H9 (cell line): ENCODE measurements at regions not wholly inside any gene's neighbourhood (a gene's known extent, or its start where the extent isn't known, plus 50 kb on each side); places are given as distances from the start of the nearest gene placed in this dataset.

Source experiments
- DNase-seq: peaks from one replicate; pipeline ENCODE4 v3.0.0-alpha.2; 2017
- H2AFZ ChIP-seq: one replicate; pipeline ENCODE4 v1.6.1; 2013; ENCODE audit warnings: mild to moderate bottlenecking, low read length, control low read depth, moderate library complexity
- H2AK5ac ChIP-seq: 2 replicates; pipeline ENCODE4 v1.6.1; 2013; ENCODE audit warnings: low read length, control low read depth, mixed read lengths; ENCODE audit not compliant: insufficient read length
- H2BK120ac ChIP-seq: one replicate; pipeline ENCODE4 v1.6.1; 2013; ENCODE audit warnings: low read depth, mild to moderate bottlenecking, low read length, control low read depth, inconsistent platforms; ENCODE audit not compliant: poor library complexity, severe bottlenecking
- H2BK12ac ChIP-seq: 2 replicates; pipeline ENCODE4 v1.6.1; 2013; ENCODE audit warnings: low read length, control low read depth, mixed read lengths, low read depth; ENCODE audit not compliant: insufficient read length
- H2BK15ac ChIP-seq: 2 replicates; pipeline ENCODE4 v1.6.1; 2013; ENCODE audit warnings: low read depth, low read length, control low read depth
- H2BK20ac ChIP-seq: one replicate; pipeline ENCODE4 v1.6.1; 2013; ENCODE audit warnings: low read depth, mild to moderate bottlenecking, low read length, control low read depth, inconsistent platforms; ENCODE audit not compliant: poor library complexity, severe bottlenecking
- H2BK5ac ChIP-seq: 2 replicates; pipeline ENCODE4 v1.6.1; 2013; ENCODE audit warnings: low read length, control low read depth, mixed read lengths; ENCODE audit not compliant: insufficient read length
- H3K14ac ChIP-seq: 2 replicates; pipeline ENCODE4 v1.6.1; 2013; ENCODE audit warnings: low read length, control low read depth; ENCODE audit not compliant: insufficient read depth
- H3K18ac ChIP-seq: 2 replicates; pipeline ENCODE4 v1.6.1; 2013; ENCODE audit warnings: low read depth, mild to moderate bottlenecking, mixed read lengths, low read length, control low read depth; ENCODE audit not compliant: insufficient read length
- H3K23ac ChIP-seq: 2 replicates; pipeline ENCODE4 v1.6.1; 2013; ENCODE audit warnings: low read length, control low read depth, mixed read lengths, low read depth; ENCODE audit not compliant: insufficient read length
- H3K23me2 ChIP-seq: 2 replicates; pipeline ENCODE4 v1.6.1; 2013; ENCODE audit warnings: low read depth, mild to moderate bottlenecking, mixed read lengths, low read length, control low read depth; ENCODE audit not compliant: insufficient read length, poor library complexity, severe bottlenecking
- H3K27ac ChIP-seq: 2 replicates; pipeline ENCODE4 v1.5.1; 2013; ENCODE audit warnings: low read length, control low read depth, mixed read lengths, low read depth; ENCODE audit not compliant: insufficient read length
- H3K27me3 ChIP-seq: 2 replicates; pipeline ENCODE4 v1.6.1; 2013; ENCODE audit warnings: low read length, control low read depth, inconsistent platforms; ENCODE audit not compliant: insufficient read depth
- H3K4ac ChIP-seq: 2 replicates; pipeline ENCODE4 v1.6.1; 2013; ENCODE audit warnings: low read depth, mild to moderate bottlenecking, control low read depth, inconsistent platforms, low read length, moderate library complexity
- H3K4me1 ChIP-seq: 2 replicates; pipeline ENCODE4 v1.6.1; 2013; ENCODE audit warnings: low read length, control low read depth, inconsistent platforms; ENCODE audit not compliant: insufficient read depth
- H3K4me2 ChIP-seq: 2 replicates; pipeline ENCODE4 v1.6.1; 2013; ENCODE audit warnings: low read length, control low read depth, mixed read lengths; ENCODE audit not compliant: insufficient read length, insufficient read depth
- H3K56ac ChIP-seq: 2 replicates; pipeline ENCODE4 v1.6.1; 2013; ENCODE audit warnings: low read depth, mild to moderate bottlenecking, mixed read lengths, low read length, control low read depth; ENCODE audit not compliant: insufficient read length
- H3K79me1 ChIP-seq: 2 replicates; pipeline ENCODE4 v1.6.1; 2013; ENCODE audit warnings: low read depth, mild to moderate bottlenecking, moderate library complexity, low read length, control low read depth, inconsistent platforms; ENCODE audit not compliant: insufficient read depth, poor library complexity, severe bottlenecking
- H3K79me2 ChIP-seq: 2 replicates; pipeline ENCODE4 v1.6.1; 2013; ENCODE audit warnings: low read length, control low read depth, inconsistent platforms; ENCODE audit not compliant: insufficient read depth
- H3K9ac ChIP-seq: 2 replicates; pipeline ENCODE4 v1.6.1; 2013; ENCODE audit warnings: low read length, control low read depth, mixed read lengths; ENCODE audit not compliant: insufficient read length; ENCODE audit errors: extremely low read depth
- H3K9me3 ChIP-seq: one replicate; pipeline ENCODE4 v1.6.1; 2013; ENCODE audit warnings: low read depth, low read length, inconsistent platforms; ENCODE audit not compliant: control insufficient read depth
- H3T11ph ChIP-seq: one replicate; pipeline ENCODE4 v1.6.1; 2013; ENCODE audit warnings: mild to moderate bottlenecking, low read length, control low read depth, inconsistent platforms
- H4K20me1 ChIP-seq: one replicate; pipeline ENCODE4 v1.6.1; 2013; ENCODE audit not compliant: control insufficient read depth, insufficient read length, insufficient read depth
- H4K5ac ChIP-seq: 2 replicates; pipeline ENCODE4 v1.6.1; 2013; ENCODE audit warnings: low read depth, mild to moderate bottlenecking, mixed read lengths, low read length, control low read depth; ENCODE audit not compliant: insufficient read length
- H4K8ac ChIP-seq: replicated peaks from 2 replicates; pipeline ENCODE4 v1.6.1; 2013; ENCODE audit warnings: low read length, control low read depth, mixed read lengths, low read depth; ENCODE audit not compliant: insufficient read length
- H4K91ac ChIP-seq: 2 replicates; pipeline ENCODE4 v1.6.1; 2013; ENCODE audit warnings: low read depth, mild to moderate bottlenecking, moderate library complexity, mixed read lengths, low read length, control low read depth; ENCODE audit not compliant: insufficient read length
- H3K27ac Mint-ChIP-seq, 3 experiments: 2 replicates in 2 of 3; 3 replicates in 1 of 3; pipeline ENCODE4 v1.8.0; 2020 to 2021; ENCODE audit warnings: mixed read lengths in 3 of 3, mild to moderate bottlenecking in 1 of 3, moderate library complexity in 1 of 3
- H3K27me3 Mint-ChIP-seq: 2 replicates; pipeline ENCODE4 v1.8.0; 2021; ENCODE audit warnings: low read depth, mild to moderate bottlenecking, moderate library complexity, mixed read lengths
- H3K36me3 Mint-ChIP-seq, 3 experiments: 2 replicates in 2 of 3; 3 replicates in 1 of 3; pipeline ENCODE4 v1.8.0; 2020 to 2021; ENCODE audit warnings: low read depth in 3 of 3, mixed read lengths in 3 of 3; ENCODE audit not compliant: insufficient read depth in 1 of 3
- H3K4me1 Mint-ChIP-seq, 2 experiments: 2 replicates each; pipeline ENCODE4 v1.8.0; 2020; ENCODE audit warnings: mixed read lengths in 2 of 2
- H3K4me3 Mint-ChIP-seq, 2 experiments: 2 replicates in 1 of 2; 3 replicates in 1 of 2; pipeline ENCODE4 v1.8.0; 2020 to 2021; ENCODE audit warnings: mild to moderate bottlenecking in 2 of 2, mixed read lengths in 2 of 2, moderate library complexity in 1 of 2
- H3K9me3 Mint-ChIP-seq, 2 experiments: 2 replicates in 1 of 2; 3 replicates in 1 of 2; pipeline ENCODE4 v1.8.0; 2020; ENCODE audit warnings: mild to moderate bottlenecking in 2 of 2, mixed read lengths in 2 of 2, moderate library complexity in 1 of 2
- CTCF ChIP-seq: fragments of 200-600 bp; sonication (generic); conservative IDR thresholded peaks from 3 replicates; pipeline ENCODE4 v1.8.0; 2021; ENCODE audit warnings: antibody characterized with exemption, mild to moderate bottlenecking
- WGBS: extraction: QIAGEN DNeasy Blood & Tissue Kit; methylation state at CpG from one replicate; pipeline ENCODE4 v1.1.7; 2013; ENCODE audit warnings: missing lambda C conversion rate, low lambda C conversion rate, mixed read lengths; ENCODE audit not compliant: insufficient read length; ENCODE audit errors: extremely low coverage; 5-methylcytosine and 5-hydroxymethylcytosine counted together

GRCh38 chr2:105540642-105541041 lies 141.8 kb upstream of the FHL2 start:
- peaks cover 0 to 8% of the 10 kb centered on the region in 2 experiments; a peak in 3 of 4 replicates for H3K4me1 Mint-ChIP-seq
- Histone ChIP-seq H3K56ac (no peak overlapping the region), H3K4me1 (no peaks in the 10 kb centered on the region), H2BK15ac (no peak overlapping the region), H3K18ac (no peak overlapping the region), H3T11ph (no peak overlapping the region), H4K5ac (no peak overlapping the region), H2BK5ac (no peak overlapping the region), H2BK20ac (no peak overlapping the region), H3K9me3 (no peaks in the 10 kb centered on the region), H3K9ac (no peak overlapping the region), H3K23ac (no peak overlapping the region), H3K4me2 (no peak overlapping the region), H2AK5ac (no peak overlapping the region), H4K8ac (no peak overlapping the region), H3K79me1 (no peaks in the 10 kb centered on the region), H3K79me2 (no peaks in the 10 kb centered on the region), H2BK12ac (no peak overlapping the region), H3K4ac (no peak overlapping the region), H2AFZ (no peak overlapping the region), H3K27ac (no peak overlapping the region), H3K27me3 (no peaks in the 10 kb centered on the region), H4K91ac (no peak overlapping the region), H3K23me2 (no peaks in the 10 kb centered on the region), H2BK120ac (no peak overlapping the region), H4K20me1 (no peaks in the 10 kb centered on the region), H3K14ac (no peak overlapping the region)
- H3K27ac Mint-ChIP-seq: no peak overlapping the region
- H3K9me3 Mint-ChIP-seq: peaks cover 0 to under 1% of the 10 kb centered on the region in 2 experiments; a peak in 1 of 5 replicates
- H3K36me3 Mint-ChIP-seq: no peaks in the 10 kb centered on the region
- no peak for DNase-seq
- H3K27me3 Mint-ChIP-seq: no peaks in the 10 kb centered on the region; the same call in 1 of the 2 replicates
- no peak for TF ChIP-seq CTCF
- no peak overlapping the region for H3K4me3 Mint-ChIP-seq
- WGBS: no CpG with 5 or more reads among the region's 2 CpGs
